ENCODE measurements at regions not wholly inside any gene's neighbourhood (a gene's known extent, or its start where the extent isn't known, plus 50 kb on each side); places are given as distances from the start of the nearest gene placed in this dataset.
"Not testable (repeated sequence)": the region's sequence is repeated elsewhere in the genome, so short reads cannot be mapped to it uniquely, and the experiment has no call there.

DNA sequence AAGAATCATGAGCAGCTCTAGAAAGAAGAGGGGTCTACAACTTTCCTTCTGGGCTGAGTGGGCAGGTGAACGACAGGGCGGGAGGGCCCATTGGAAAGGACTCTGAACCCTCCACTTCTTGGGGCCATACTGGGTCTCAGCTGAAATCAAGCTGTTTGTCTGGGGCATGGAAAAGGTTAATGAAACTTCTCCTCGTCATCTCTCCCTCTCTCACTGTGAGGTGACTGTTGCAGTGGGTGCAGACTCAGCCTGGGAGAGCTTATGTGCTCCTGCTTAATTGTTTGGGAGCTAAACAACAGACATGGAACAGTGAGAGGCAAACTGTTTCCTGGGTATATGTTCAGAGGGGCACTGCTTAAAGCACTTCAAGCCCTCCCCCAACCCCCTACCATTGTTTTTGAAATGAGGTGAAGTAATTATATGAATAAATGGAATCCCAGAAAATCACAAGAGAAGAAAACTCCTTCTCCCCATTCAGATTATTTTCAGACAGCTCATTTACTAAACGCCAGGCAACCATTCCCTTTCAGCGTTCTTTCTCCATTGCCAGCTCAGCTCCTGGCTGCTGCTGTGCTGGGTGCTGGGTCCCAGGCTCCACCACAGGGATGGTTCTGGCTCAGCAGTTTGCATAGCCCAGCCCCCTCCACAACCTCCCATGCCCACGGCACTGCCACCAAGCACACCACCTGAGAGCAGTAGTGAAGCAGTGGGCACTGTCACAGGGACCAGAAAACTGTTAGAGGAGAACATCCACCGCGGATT, 444.9 kb upstream of the TBL1XR1 start:
- no peak for DNase-seq

DNA sequence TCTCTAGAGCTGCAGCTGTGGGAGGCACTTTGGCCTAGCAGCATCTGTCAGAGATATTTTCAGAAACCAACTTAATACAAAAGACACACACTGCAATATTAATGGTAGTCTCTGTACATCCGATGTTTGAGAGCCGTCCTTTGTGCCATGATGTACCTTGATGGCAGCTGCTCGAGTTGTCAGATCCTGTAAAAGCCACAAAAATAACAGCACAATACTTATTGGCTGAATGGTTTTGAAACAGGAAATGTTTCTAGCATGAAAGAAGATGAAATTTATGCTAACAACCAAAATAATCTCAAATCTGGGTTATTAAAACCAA, 445.5 kb upstream of the TBL1XR1 start:
- no peak for DNase-seq

DNA sequence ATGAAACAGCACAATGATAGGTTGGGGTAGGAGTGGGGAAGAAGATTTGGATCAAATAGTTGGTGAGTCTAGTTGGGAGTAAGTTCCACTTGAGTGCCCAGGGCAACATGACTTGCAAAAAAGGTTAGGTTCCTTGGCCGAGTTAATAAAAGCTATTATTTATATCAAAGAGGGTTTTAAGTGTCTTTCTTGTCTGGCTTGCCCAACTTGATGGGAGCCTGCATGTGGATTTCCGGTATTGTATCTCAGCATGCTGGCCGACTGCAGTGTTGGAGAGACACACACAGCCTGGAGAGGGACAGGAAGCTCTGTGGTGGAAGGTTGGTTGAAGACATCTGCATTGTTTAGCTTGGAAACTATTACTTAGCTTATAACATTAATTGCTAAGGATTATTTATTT, 449.5 kb upstream of the TBL1XR1 start:
- no peak for DNase-seq

DNA sequence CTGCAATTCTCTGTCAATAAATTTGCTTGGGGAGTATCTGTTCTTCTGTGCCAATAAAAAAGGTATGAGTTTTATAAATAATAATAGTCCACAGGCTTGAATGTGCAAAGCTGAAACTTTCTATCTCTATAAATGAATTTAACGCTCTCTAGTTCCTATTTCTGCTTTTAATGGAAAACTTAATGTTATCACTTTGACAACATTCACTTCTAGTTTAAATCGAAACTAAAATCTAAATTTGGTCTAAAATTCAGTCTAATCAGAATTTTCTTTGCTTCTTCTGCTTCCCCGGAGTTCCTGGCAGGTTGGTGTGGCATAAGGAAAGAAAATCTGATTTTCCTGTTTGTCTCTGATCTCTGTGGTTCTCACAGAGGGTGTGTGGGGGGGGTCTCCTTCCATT, 450.1 kb upstream of the TBL1XR1 start:
- DNase-seq = no peak

DNA sequence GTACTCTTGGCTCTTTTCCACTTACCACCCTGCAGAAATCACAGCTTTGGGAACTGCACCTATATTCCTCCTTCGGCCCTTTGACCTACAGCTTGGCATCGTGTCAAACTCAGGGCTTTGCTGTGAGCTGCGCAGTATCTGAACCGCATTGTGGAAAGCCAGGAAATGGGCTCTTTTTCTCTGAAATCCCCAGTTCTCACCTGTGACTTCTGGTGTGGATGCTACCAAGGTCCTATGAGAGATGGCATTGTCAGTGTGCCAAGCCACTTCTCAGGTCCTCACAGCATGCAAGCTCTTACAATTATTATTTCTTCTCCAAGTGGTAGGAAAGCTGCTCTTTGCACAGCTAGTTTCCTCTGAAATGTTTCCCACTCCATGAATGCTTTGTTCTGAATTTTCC, 450.6 kb upstream of the TBL1XR1 start:
- DNase-seq = no peak

DNA sequence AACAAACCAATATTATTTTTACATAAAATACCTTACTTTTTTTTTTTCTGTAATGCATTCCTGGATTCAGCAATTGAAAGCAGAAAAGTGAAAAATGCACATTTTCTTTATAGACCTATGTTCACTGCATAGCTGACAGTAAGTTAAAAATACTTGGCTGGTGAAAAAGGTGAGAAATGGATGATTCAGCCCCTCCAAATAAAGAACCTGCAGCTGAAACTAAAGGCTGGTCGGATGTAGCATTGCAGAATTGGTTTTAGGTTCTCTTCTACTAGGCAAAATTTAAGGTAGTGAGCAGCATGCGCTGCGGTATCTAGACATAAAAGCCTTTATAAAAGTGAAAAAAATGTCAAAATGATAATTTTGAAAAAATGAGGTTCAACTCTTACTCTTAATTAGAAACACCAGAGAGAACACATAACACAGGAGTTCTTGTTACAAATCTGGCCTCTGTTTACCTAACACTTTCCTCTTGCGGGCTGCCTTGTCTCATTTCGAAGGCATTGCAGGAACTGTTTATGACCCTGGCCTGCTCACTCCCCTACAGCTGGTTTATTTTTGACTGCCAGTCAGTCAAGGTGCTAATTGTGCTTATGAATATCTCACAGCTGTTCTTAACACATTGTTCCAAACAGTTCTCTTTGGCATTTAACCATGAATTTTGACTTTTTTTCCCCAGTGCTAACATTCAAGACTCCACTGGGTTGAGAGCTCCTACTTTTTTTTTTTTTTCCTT, 455.4 kb upstream of the TBL1XR1 start:
- DNase-seq = no peak

DNA sequence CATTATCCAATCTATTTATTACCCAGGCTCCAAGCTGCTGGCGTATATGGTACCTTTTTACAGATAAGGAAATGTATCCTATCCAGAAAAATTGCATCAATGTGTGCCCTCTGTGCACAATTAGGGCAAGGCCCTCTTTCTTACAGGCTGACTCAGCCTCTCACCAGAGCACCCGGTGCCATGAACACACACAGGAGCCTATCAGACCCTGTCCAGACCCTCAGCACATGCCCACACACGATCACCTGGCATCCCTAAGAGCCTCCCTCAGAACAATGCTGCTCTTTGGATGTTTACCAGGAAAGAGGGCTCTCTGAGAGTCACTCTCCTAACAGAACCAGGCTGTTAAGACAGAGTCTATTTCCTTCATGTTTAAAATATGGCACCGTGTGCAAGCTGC, 460.0 kb upstream of the TBL1XR1 start:
- no peak for DNase-seq

DNA sequence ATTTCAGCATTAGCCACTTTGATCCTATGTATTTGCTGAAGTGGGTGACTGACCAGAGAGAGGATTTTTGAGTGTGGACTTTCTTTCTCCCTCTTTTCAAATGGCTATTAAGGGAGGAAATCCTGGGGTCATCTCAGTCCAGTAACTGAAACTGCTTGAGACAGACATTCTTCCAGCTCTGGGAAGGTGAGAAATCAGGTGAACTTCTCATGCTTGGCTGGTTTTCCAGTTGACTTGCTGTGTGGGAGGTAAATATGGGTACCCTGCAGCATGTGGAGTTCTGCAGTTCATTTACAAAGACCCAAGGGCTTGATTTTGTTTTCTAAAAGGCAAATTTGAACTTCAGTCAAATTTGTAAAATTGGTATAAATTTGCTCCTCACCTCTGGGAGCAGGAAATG, 461.1 kb upstream of the TBL1XR1 start:
- DNase-seq = no peak

DNA sequence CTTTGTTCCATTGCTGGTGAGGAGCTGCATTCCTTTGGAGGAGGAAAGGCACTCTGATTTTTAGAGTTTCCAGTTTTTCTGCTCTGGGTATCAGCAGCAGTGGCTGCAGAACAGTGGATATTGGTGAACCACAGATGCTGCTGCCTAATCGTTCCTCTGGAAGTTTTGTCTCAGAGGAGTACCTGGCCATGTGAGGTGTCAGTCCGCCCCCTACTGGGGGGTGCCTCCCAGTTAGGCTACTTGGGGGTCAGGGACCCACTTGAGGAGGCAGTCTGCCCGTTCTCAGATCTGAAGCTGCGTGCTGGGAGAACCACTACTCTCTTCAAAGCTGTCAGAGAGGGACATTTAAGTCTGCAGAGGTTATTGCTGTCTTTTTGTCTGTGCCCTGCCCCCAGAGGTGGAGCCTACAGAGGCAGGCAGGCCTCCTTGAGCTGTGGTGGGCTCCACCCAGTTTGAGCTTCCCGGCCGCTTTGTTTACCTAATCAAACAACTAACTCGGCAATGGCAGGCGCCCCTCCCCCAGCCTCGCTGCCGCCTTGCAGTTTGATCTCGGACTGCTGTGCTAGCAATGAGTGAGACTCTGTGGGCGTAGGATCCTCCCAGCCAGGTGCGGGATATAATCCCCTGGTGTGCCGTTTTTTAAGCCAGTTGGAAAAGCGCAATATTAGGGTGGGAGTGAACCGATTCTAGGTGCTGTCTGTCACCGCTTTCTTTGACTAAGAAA, 467.3 kb upstream of the TBL1XR1 start:
- DNase-seq = not testable (repeated sequence)

DNA sequence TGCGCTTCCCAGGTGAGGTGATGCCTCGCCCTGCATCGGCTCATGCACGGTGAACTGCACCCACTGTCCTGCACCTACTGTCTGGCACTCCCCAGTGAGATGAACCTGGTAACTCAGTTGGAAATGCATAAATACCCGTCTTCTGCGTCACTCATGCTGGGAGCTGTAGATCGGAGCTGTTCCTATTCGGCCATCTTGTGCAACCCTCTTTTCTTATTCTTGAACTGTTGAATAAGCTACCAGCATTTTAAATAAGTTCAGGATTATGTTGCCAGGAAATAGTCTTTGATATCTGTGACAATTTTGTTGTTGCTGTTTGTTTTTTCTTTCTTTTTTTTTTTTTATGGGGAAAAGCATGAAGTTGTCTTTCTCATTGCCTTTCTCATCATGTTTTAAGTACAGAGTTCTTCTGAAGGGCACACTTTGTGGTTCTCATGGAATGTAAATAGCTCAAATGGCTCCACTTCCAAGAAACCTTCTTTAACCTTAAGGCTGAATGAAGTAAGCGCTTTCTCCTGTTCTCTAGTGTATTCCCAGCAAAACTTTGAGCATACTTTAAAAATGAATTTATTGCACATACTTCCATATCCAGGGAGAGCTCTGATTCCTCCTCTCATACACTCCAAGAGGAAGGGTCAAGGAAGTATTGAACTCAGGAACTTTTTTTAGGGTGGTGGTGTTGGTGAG, 468.0 kb upstream of the TBL1XR1 start:
- no peak for DNase-seq

DNA sequence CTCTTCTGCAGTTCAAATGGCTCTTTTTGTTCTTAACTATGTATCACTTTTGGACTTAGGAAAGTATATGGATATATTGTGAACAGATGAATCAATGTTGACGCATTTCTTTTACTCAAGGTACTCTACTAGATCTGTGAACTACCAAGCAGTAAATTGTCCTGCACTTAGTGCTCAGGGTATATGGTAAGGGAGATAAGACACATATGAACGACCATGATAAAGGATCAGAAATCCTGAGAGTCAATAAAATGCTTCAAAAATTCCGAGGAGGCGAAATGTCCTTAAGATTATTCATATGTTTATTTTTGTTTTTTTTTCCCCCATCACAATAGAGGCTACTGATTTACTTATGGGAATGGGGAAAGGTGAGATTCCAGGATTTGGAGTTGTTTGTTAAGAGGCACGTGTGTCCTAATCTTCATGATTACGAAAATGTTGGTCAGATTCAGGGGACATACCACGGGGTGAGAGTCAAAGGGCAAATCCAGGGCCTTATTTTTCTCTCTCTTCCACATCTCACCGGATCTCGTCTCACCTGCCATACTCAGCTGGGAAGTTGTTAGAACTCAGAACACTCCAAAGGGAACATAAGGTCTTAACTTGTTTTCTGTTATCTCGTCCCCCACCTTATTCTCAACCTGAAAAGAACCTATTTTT, 475.1 kb upstream of the TBL1XR1 start:
- DNase-seq = no peak

DNA sequence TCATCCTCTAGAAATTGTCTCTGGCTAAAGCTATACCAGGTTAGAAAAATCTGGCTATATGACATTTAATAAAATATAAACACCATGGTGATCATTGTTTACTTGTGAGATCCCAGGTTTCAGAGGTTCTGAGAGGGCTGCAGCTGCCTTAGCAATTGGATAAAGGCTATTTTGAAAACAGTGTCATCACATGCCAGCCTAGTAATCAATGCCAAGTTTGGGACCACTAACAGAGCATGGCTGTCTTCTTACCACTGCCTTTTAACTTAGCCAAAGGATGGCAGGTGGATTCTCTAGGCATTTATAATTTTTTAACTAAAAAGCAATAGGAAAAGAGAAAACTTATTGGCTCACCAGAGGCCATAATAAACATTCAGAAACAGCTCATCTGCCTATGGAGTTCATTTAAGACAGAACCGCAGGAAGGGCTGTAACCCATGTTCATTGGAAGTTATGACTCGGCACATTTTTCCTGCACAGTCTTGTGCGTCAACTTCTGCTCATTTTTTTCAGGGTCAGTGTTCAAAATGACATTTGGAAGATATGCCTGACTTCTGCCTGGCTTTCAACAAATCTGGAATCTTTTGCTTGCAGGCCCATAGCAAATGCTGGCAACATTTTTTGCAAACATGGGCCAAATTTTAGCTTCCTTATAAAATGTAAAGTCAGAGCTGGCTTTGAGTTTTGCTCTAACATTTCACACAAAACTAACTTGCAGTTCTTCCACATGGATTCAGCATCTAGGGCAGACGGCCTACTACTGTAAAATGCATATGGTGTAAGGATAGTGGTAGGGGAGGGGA, 476.0 kb upstream of the TBL1XR1 start:
- no peak for DNase-seq

DNA sequence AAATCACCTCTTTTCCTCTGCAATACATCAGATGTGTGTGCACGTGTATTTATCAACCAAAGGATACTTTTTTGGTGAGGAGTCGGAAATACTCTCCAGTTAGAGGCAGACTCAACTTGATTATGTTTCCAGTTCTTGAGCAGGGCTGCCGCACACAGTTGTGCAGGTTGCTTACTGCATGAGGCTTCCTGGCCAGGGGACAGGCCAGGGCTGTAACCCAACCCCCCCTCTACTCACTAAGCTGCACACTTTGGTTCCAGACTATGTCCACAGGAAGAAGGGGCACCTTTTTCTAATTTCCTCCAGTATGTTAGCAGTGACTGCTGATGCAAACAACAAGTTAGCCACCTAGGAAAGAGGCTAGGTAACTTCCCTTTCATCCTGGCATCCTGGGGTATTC, 476.9 kb upstream of the TBL1XR1 start:
- no peak for DNase-seq

DNA sequence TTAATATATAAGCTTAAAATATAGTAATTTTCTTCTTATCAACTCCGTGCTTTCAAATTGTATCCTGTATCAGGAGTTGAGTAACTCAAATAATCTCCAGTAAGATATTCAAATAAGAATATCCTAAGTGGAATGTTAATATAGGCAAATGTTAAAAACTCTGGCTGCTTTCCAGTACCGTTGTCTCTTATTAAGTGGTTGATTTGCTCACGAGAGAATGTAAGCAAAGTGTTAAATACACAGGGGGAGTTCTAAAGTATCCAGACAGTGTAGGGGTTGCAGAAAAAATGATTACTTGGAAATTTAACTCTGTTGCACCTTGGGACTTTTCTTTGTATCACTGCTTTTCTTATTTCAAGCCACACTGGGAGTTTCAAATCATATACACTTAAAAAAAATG, 478.9 kb upstream of the TBL1XR1 start:
- no peak for DNase-seq

DNA sequence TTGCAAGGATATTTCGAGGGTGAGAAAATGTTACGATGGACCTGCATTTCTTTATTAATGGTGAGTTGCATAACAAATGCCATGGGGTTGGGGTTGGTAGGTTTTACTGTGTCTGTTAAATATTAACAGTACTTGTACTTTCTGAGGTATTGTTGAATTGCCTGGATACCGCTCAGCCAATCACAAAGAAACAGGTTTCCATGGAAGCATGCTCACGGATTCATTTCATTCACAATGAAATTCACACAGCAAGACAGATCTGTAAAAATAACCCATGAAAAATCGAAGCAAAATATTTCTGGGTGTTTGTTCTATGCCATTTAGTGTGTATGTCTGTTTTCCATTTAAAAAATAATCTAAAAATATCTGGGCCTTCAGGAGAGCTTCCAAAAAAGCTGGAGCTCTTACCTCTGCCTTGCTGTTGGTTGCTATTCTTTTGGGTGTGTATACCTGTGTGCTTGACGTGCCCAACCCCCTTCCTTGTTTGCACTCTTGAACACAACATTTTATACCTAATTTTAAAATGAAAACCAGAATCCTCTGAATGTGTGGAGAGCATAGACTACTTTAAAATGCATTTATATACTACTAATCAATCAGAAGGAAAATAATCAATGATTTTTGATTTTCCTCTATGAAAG, 479.8 kb upstream of the TBL1XR1 start:
- peak; percentile 76 for DNase-seq

DNA sequence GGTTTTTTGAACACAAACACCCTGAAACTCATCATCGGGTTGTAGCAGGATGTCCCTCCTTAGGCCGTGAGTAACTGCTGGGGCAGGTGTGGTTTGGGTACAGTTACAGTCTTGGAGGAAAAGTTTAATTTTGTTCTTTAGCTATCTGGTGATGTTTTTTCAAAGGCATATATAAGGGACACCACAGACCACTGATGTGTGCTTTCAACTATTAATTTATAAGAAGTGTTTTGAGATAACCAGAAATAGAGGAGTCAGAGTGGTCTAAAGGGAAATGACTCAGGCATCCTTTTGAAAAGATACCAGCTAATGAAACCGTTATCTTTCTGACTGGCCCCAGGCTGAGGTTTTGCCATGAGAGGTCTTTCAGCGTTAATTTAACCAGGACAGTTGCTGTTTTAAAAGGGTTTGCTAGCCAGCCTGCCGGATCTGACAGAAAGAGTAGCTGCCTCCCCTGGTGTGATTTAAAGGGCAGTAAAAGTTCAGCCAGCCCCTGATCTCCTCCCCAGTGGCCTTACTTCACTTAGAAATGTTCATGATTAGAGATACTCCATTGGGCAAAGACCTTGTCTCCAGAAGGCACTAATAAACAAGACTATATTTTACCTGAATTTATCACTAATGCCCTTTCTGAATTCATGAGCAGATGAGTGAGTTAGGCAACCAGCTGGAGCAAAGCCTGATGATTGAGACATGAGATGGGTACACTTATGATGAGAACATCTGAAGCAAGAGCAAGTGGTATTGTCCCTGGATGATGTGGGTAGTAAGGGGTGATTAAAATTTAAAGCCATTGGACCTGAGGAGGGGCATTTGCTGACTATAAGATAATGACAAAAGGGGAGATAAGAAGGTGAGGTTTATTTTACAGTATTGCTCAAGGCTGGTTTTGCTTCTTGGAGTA, 482.5 kb upstream of the TBL1XR1 start:
- no peak for DNase-seq

DNA sequence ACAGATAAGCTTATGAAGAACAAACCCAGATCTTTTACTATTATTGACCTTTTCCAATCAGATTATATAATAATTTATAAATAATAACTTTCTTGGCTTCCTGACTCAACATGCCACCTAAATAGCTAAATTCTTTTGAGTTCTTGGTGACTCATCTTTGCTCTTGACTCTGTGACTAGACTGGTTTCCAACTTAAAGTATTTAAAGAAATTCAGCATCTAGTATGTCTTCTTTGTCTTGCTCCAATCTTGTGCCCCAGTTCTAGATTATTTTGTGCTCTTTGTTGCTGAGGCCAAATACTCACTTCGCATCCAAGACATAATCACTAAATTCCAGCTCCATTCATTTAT, 483.2 kb upstream of the TBL1XR1 start:
- DNase-seq = no peak

DNA sequence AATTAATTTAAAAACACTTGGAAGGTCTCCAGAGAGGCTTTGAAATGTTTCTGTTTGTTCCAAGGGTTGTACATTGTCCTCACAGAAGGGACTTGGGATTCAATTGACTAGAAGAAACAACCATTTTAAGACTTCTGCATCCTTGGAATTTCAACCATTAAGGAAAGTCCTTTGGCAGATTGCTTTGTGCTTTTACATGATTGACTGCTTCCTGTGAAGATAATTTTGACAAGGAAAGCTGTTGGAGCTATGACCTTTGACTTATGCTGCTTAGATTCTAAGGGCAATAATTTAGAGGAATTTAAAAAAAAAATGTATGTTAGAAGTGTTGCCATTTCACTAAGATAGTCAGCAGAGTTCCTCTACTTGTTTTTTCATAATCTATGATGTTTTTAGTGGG, 483.9 kb upstream of the TBL1XR1 start:
- DNase-seq = no peak

DNA sequence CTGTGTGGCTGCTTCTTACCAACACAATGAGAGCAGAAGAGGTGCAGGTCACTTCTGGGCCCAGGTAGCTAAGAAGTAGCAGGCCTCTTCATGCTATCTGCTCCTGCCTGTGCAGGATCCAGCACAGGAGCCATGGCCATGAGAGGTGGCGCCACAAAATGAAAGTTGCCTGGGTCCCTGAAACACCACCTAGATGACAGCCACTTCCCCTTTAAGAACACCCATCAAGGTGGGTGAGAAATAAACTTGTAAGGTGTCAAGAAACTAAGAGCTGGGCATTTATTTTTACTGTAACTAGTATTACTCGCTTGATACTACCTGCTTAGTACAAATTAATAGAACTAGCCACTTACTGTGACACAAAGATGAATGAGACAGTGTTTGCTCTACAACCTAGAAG, 484.6 kb upstream of the TBL1XR1 start:
- DNase-seq = no peak

DNA sequence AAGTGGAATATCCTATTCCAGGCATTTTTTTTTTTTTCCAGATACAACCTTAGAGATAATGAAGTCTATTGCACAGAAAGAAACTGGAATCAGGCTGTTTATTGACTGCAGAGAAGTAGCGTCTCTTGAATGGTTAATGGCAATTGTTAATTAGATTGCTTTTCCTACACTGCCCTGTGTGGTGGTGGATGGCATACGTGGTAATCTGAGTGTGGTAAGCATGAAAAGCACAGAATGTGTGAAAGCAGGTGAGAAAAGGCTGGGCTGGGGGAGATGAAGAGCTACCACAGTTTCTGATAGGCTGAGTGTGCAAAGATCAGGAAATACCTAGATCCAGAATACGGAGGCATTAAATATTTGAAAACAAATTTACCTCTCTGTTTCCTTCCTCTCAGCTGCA, 486.3 kb upstream of the TBL1XR1 start:
- no peak for DNase-seq

DNA sequence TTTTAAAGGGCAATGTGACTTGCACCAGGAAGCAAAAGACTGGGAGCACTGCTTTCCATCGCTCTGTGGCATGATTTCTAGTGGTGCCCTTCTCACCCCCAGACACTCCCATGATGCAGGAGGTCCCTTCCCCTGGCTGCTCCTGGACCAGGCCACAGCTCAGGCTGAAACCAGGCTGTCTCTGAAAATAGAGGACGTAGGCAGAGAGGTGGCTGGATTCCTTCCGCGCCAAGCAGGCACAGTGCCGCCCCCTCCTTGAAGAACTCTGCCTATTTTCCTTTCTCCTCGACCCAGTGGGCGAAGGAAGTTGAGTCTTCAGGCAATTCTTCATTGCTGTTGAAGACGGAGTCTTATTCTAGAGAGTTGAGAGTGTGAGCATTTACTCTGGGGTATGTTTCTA, 489.4 kb upstream of the TBL1XR1 start:
- no peak for DNase-seq
